ENCODE measurements at regions not wholly inside any gene's neighbourhood (a gene's known extent, or its start where the extent isn't known, plus 50 kb on each side); places are given as distances from the start of the nearest gene placed in this dataset.
"Not testable (repeated sequence)": the region's sequence is repeated elsewhere in the genome, so short reads cannot be mapped to it uniquely, and the experiment has no call there.

DNA sequence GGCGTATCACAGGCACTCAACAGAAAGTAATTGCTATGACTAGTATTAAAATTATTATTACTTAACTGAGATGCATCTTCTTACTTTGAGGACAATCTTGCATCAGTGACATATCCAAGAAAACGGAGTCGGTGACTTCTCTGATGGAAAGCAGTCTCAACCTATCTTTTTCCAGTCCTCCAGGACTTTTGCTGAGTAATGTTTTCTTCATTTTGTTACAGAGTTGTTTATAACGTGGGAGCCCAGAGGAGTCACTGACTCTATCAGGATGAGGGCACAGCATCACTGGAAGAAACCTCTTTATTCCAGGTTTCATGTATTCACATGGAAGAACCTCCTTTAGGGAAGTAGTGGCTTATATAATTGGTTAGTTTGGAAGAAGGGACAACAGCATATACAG lies 51.5 kb upstream of the MELK start:
- DNase-seq (ENCODE audit: low spot score in 2 of 2) (no peak), ATAC-seq (no peak)
- Mint-ChIP-seq H3K36me3 (no peaks in the 10 kb centered on the region), H3K27ac (no peak overlapping the region), H3K9me3 (no peaks in the 10 kb centered on the region)

- no peaks in the 10 kb centered on the region for H3K36me3 Mint-ChIP-seq
- DNase-seq (ENCODE audit: low spot score in 2 of 2), result no peak
- no peaks in the 10 kb centered on the region for H3K9me3 Mint-ChIP-seq
- no peak for ATAC-seq
- H3K27ac Mint-ChIP-seq, result no peak overlapping the region
Measured at GRCh38 chr9:36517131-36517530, 55.6 kb upstream of the MELK start.

GRCh38 chr9:36504156-36504555 lies 68.5 kb upstream of the MELK start:
- ATAC-seq, result peak in 1 of 2 donors; percentile 41

DNA sequence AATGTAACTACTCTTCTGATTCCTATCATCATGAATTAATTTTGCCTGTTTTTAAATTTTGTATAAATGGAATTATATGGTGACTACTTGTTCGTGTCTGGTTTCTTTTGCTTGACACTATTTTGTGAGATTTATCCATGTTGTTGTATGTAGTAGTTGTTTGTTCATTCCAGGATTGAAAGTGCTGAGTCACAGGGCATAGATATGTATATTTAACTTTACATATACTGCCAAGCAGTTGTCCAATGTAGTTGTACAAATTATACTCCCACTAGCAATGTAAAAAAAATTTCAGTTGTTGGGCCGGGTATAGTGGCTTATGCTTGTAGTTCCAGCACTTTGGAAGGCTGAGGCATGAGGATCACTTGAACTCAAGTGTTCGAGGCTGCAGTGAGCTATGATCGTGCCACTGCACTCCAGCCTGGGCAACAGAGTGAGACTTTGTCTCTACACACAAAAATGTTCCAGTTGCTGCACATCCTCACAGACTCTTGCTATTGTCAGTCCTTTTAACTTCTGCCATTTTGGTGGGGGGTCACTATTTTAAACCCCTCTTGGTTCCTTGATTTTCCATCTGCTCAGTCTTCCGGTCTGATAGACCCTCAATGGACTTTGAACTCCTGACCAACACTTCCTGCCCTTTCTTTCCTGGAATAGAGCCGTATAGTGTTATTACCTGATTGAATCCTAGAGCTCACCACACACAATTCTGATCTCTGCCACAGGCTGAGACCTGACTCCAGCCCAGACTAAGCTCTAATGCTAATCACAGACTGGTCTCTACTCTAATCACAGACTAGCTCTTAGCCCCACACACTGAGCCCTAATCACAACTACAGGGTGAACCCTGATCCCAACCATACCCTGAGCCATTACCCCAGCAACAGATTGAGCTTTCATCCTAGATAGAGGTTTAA lies 69.3 kb upstream of the MELK start:
- DNase-seq (ENCODE audit: low spot score in 2 of 2) (no peak), ATAC-seq (peak in 1 of 2 donors; percentile 72)
- peak overlapping the region; percentile 36 to 50 for H3K27ac Mint-ChIP-seq
- no peaks in the 10 kb centered on the region for H3K9me3 Mint-ChIP-seq
- no peaks in the 10 kb centered on the region for H3K36me3 Mint-ChIP-seq

More at GRCh38 chr9:36504156-36504555, 68.5 kb upstream of the MELK start:
- Mint-ChIP-seq H3K27ac (peak overlapping the region; percentile 36 to 50), H3K9me3 (no peaks in the 10 kb centered on the region), H3K36me3 (no peaks in the 10 kb centered on the region)
- no peak for DNase-seq (ENCODE audit: low spot score in 2 of 2)

DNA sequence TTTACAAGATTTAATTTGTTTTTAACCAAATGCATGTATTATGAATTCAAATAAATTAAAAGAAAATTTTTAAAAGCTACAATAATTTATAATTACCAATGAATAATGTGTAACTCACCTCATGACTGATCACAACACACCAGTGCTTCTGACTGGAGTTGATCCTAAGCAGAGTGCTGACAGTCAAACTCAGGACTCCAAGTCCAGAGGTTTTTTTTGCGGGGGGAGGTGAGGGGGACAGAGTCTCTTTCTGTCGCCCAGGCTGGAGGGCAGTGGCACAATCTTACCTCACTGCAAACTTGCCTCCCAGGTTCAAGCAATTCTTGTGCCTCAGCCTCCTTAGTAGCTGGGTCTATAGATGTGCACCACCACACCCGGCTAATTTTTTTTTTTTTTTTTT lies 71.0 kb upstream of the MELK start:
- ATAC-seq, result no peak
- no peak for DNase-seq (ENCODE audit: low spot score in 2 of 2)
- no peaks in the 10 kb centered on the region for H3K9me3 Mint-ChIP-seq
- H3K27ac Mint-ChIP-seq, result no peak overlapping the region
- no peaks in the 10 kb centered on the region for H3K36me3 Mint-ChIP-seq

DNA sequence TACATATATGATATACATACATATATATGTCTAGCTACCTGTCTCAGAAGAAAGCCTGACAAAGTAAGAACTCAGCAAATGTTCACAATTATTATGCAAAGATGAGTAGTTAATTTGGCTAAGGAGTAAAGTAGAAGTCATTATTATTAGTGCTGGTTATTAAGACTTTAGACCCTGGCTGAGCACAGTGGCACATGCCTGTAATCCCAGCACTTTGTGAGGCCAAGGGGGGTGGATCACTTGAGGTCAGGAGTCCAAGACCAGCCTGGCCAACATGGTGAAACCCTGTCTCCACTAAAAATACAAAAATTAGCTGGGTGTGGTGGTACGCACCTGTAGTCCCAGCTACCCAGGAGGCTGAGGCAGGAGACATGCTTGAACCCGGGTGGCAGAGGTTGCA lies 71.8 kb upstream of the MELK start:
- not testable (repeated sequence) for DNase-seq (ENCODE audit: low spot score in 2 of 2); H3K9me3 Mint-ChIP-seq; ATAC-seq; H3K27ac Mint-ChIP-seq; H3K36me3 Mint-ChIP-seq

- H3K9me3 Mint-ChIP-seq, result peaks cover 5 to 6% of the 10 kb centered on the region in 2 donors
- peaks cover 0 to 4% of the 10 kb centered on the region in 2 donors for H3K36me3 Mint-ChIP-seq
- DNase-seq (ENCODE audit: low spot score in 2 of 2), result no peak
- no peak overlapping the region for H3K27ac Mint-ChIP-seq
- no peak for ATAC-seq
Measured at GRCh38 chr9:36499174-36499890, 73.4 kb upstream of the MELK start.

DNA sequence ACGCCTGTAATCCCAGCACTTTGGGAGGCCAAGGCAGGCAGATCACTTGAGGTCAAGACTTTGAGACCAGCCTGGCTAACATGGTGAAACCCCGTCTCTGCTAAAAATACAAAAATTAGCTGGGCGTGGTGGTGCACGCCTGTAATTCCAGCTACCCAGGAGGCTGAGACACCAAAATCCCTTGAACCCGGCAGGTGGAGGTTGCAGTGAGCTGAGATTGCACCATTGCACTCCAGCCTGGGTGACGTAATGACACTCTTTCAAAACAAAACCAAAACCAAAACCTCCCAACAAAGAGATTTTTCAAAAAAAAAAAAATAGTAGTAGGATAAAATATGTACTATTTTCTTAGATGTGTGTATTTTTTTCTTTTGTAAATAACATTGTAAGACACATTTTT lies 79.1 kb upstream of the MELK start:
- peak; percentile 50 to 57 for ATAC-seq
- Mint-ChIP-seq H3K27ac (peak overlapping the region; percentile 87 to 96), H3K9me3 (peaks cover 5 to 13% of the 10 kb centered on the region in 2 donors)
- not testable (repeated sequence) for H3K36me3 Mint-ChIP-seq
- peak in 1 of 2 donors; percentile 20 for DNase-seq (ENCODE audit: low spot score in 2 of 2)

GRCh38 chr9:36492865-36493264 lies 79.8 kb upstream of the MELK start:
- peak in 1 of 2 donors; percentile 15 for DNase-seq (ENCODE audit: low spot score in 2 of 2)
- Mint-ChIP-seq H3K27ac (peak overlapping the region; percentile 87 to 92), H3K36me3 (peaks cover 0 to 4% of the 10 kb centered on the region in 2 donors), H3K9me3 (peaks cover 5 to 13% of the 10 kb centered on the region in 2 donors)
- peak; percentile 81 for ATAC-seq

DNA sequence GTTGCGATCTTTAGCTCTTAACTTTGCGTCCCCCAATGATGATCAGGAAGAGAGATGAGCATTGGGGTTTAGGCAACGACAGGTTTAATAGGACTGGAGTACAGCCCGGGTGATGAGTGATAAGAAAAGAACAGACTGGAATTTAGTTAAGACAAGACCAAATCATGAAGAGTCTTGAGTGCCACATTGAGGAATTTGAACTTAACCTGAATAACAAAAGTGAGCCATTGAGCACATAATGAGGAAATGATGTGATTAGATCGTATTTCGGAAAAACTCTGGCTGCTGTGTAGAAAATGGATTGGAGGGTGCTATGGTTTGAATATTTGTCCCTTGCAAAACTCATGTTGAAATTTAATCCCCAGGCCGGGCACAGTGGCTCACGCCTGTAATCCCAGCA lies 83.2 kb upstream of the MELK start:
- Mint-ChIP-seq H3K9me3 (peaks cover 0 to 7% of the 10 kb centered on the region in 2 donors), H3K27ac (peak overlapping the region in 1 of 2 donors; percentile 93), H3K36me3 (peaks cover 5 to 10% of the 10 kb centered on the region in 2 donors)
- DNase-seq (ENCODE audit: low spot score in 2 of 2) (no peak), ATAC-seq (no peak)

- Mint-ChIP-seq H3K36me3 (peaks cover 5 to 10% of the 10 kb centered on the region in 2 donors), H3K9me3 (peaks cover 0 to 7% of the 10 kb centered on the region in 2 donors), H3K27ac (peak overlapping the region; percentile 93 to 97)
- ATAC-seq (no peak), DNase-seq (ENCODE audit: low spot score in 2 of 2) (peak in 1 of 2 donors; percentile 10)
Measured at GRCh38 chr9:36488389-36488756, 84.3 kb upstream of the MELK start.

DNA sequence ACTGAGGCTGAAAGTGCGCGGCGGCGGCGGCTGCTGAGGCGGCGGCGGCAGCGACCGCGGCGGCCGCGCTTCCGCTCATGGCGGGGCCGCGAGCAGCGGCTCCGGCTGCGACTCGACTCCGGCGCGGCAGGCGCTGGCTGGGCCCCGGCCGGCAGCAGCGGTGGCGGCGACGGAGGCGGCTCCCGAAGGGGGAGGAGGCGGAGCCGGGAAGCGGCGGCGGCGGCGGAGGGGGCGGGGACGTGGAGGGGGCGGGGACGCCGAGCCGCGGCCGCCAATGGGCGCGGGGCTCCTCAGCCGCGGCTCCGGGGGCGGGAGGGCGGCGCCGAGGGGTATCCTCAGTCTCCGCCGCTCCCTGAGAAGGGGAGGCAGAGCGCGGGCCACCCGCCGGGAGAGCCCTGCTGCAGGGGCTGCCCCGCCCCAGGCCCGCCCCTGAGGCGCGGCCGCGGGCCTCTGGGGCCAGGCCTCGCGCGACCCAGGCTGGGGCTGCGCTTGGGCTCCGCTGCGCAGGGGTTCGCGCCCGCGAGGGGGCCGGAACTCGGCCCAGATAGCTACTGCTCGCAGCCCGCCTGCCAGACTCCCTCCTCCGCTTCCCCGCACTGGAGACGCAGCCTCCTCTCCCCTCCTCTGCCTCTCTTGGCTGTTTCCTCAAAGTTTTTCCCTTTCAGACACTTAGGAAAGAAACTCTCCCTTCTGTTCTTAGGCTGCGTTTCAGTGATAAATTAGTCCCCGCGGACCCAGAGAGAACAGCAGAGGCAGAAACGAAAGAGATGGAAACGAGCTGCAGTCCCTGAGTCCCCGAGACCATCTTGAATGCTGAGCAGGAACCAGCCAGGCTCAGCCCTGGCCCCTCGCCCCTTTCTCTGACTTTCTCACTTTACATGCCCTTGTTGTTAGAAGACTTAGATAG lies 85.0 kb upstream of the MELK start:
- DNase-seq (ENCODE audit: low spot score in 2 of 2) (peak; percentile 91), ATAC-seq (peak; percentile 94 to 96)
- peaks cover 0 to 7% of the 10 kb centered on the region in 2 donors for H3K9me3 Mint-ChIP-seq

DNA sequence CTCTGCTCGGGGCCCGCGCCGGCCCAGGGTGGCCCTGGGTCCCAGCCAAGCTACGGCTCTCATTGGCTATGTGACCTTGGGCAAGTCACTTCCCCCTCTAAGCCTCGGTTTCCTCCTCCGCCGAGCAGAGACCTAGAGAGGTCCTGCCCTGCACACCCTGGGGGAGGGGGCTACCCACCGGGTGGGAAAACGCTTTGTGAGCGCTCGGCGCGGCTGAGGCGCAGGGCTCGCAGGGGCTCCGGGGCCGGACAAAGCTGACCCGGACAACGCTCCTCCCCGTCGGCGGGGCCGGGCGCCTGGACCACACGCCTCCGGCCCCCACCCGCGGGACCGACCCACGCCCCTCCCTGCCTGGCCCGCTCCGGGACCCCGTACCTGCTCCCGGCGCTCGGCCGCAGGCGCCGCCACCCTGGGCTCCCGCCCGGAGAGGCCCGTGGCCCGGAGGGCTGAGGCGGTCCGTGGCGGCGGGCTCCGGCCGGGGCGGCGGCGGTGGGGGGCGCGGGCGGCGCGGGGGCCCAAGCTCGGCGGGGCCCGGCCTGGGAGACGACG lies 85.7 kb upstream of the MELK start:
- Mint-ChIP-seq H3K27ac (peak overlapping the region; percentile 79 to 90), H3K36me3 (peaks cover 5 to 10% of the 10 kb centered on the region in 2 donors), H3K9me3 (peaks cover 0 to 7% of the 10 kb centered on the region in 2 donors)
- DNase-seq (ENCODE audit: low spot score in 2 of 2), result peak; percentile 63 to 70
- peak; percentile 38 for ATAC-seq

More for the DNA sequence above, 85.0 kb upstream of the MELK start:
- Mint-ChIP-seq H3K27ac (peak overlapping the region; percentile 93 to 97), H3K36me3 (peaks cover 5 to 10% of the 10 kb centered on the region in 2 donors)

DNA sequence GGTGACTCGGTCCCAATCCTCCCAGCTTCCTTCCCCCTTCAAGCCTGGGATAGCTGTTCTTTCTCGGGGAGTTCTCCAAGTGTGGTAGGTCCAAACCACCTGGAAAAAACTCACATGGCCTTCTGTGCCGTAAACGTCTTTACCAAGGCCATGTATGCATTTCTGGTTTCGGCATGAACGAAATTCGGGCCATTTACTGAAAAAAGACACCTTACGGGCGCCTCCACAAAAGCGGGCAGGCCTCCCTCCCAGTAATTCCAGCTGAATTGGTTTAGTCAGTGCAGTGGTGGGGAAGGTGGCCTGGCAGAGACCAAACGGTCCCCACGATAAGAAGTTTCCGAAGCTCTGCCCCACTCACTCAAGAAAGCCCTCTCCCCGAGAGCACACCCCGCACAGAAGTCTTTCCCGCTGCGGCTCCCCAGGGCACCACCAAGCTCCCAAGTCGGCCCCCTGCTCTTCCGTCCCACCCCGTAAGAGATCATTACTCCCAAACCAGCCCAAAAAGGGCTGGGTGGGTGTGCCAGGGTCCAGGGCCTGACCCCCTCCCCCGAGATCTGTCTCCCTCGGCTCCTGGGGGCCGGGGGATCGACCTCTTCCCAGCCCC lies 86.3 kb upstream of the MELK start:
- Mint-ChIP-seq H3K27ac (peak overlapping the region; percentile 79 to 90), H3K36me3 (peaks cover 5 to 10% of the 10 kb centered on the region in 2 donors), H3K9me3 (peaks cover 0 to 7% of the 10 kb centered on the region in 2 donors)
- ATAC-seq, result peak in 1 of 2 donors; percentile 2
- DNase-seq (ENCODE audit: low spot score in 2 of 2), result peak in 1 of 2 donors; percentile 55

DNA sequence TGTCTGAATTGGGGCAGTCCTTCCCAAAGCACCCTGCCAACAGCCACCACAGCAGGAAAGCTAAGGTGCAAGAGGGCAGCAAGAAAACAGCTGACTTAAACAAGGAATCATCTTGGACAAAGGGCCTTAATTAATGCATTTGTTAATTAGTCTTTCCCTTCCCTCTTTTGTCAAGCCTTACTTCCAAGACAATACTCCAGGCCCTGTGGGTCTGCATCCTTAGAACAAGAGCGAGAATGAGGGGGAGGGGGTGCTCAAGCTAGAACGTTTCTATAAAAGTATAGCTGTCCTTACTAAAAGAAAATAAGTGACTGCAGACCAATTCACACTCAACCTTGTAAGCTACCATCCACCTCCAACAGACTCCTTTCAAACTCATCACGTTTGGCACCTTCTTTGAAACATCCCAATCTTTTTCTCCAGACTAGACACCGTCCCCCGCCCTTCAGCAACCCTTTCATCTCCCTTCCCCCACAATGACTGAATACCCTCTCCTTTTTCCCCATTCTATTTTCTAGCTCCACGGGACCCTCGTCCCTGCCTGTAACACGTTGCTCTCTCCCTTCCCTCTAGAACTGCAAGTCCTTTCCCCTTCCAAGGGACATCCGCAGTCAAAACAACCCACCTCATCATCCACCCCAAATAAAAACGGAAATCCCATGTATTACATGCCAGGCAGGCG lies 85.7 kb upstream of the RNF38 start:
- peak overlapping the region; percentile 79 to 90 for H3K27ac Mint-ChIP-seq
- H3K9me3 Mint-ChIP-seq, result peaks cover 0 to 7% of the 10 kb centered on the region in 2 donors
- DNase-seq (ENCODE audit: low spot score in 2 of 2) (no peak), ATAC-seq (no peak)
- peaks cover 5 to 10% of the 10 kb centered on the region in 2 donors for H3K36me3 Mint-ChIP-seq

Data from activated naive CD4-positive, alpha-beta T cell treated with anti-CD3 and anti-CD28 coated beads, Interleukin-2, amount 50 U/mL, for 72 hours (primary cell).